ENCODE measurements at regions not wholly inside any gene's neighbourhood (a gene's known extent, or its start where the extent isn't known, plus 50 kb on each side); places are given as distances from the start of the nearest gene placed in this dataset.

DNA sequence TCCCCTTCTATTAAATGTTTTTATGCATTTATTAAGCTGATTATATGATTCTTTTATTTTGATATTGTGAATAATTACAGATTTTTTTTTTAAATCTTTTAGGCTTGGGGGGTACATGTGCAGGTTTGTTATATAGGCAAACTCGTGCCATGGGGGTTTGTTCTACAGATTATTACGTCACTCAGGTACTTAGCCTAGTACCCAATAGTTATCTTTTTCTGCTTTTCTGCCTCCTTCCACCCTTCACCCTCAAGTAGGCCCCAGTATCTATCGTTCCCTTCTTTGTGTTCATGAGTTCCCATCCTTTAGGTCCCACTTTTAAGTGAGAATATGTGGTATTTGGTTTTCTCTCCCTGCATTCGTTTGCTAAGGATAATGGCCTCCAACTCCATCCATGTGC lies 92.2 kb upstream of the CWC22 start:
- DNase-seq (ENCODE audit: insufficient read length) (no peak), FAIRE-seq (no peak)
- no peak for TF ChIP-seq POLR2AphosphoS5 (IDR thresholded peaks at IDR 0.05; ENCODE audit: low read depth, low read length)
- TF ChIP-seq POLR2A (IDR thresholded peaks at IDR 0.05; ENCODE audit: low read depth, low read length), result no peak
- no peak for TF ChIP-seq TAF1 (IDR thresholded peaks at IDR 0.05; ENCODE audit: borderline replicate concordance, low read depth, low read length)

DNA sequence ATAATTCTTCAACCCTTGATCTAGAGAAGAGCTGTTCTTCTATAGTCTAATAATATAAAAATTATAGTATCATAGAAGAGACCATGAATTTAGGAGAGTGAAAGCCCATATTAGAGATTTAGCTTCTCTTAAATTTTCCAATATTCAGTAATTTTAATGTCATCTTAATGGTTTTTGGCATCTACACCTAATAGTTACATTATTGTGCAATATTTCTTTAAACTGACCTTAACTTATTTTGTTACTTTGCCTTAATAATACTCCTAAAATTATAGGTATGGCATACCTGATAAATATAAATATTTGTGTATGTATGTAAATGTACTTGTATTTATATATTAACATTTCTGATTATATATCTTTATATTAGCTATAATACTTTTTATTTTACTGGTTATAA lies 78.0 kb upstream of the CWC22 start:
- DNase-seq (ENCODE audit: insufficient read length), result no peak
- TF ChIP-seq POLR2A (IDR thresholded peaks at IDR 0.05; ENCODE audit: low read depth, low read length) (no peak), TAF1 (IDR thresholded peaks at IDR 0.05; ENCODE audit: borderline replicate concordance, low read depth, low read length) (no peak), POLR2AphosphoS5 (IDR thresholded peaks at IDR 0.05; ENCODE audit: low read depth, low read length) (no peak)
- FAIRE-seq, result no peak

DNA sequence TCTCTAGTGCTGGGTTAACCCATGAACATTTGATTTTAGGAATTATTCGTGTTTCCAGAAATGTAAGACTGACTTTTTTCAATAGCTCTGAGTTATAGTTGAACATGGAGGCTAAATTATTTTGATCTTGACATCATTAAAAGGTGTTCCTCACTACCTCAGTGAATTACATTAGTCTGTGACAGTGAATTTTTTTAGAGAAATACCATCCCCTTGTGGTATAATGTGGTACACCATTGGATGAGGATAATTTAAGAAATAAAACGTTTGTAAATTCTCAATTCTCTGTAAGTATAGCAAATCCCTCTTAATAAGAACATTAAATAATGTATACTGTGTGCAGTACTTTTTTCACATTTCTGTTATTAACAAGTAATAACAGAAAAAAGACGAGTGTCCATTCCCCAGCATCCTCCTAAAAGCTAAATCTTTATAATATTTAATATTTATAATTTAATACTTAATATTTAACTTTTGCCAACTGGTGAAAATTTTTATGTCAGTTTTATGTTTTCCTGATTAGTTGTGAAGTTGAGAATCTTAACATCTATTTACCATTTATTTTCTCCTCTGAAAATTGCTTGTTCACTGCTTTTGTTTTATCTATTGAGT lies 70.3 kb upstream of the CWC22 start:
- FAIRE-seq (no peak), DNase-seq (ENCODE audit: insufficient read length) (no peak)
- TF ChIP-seq TAF1 (IDR thresholded peaks at IDR 0.05; ENCODE audit: borderline replicate concordance, low read depth, low read length), result no peak
- TF ChIP-seq POLR2AphosphoS5 (IDR thresholded peaks at IDR 0.05; ENCODE audit: low read depth, low read length), result no peak
- no peak for TF ChIP-seq POLR2A (IDR thresholded peaks at IDR 0.05; ENCODE audit: low read depth, low read length)

DNA sequence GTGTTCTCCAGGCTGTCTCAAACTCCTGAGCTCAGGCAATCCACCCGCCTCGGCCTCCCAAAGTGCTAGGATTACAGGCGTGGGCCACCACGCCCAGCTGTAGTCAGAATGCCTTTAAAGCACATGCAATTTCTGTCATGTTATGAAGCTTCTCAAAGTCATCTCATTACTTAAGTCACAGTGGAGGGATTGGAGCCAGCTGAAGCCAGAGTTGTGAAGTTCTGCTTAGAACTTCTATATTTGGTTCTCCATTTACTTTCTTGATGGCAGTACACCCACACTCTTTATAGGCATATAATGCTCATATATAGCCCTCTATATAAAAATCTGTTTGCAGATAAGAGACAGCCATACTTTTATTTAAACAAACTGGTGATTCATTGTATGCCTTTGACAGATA lies 68.8 kb upstream of the CWC22 start:
- no peak for DNase-seq (ENCODE audit: insufficient read length)
- TF ChIP-seq POLR2AphosphoS5 (IDR thresholded peaks at IDR 0.05; ENCODE audit: low read depth, low read length), result no peak
- TF ChIP-seq POLR2A (IDR thresholded peaks at IDR 0.05; ENCODE audit: low read depth, low read length), result no peak
- no peak for TF ChIP-seq TAF1 (IDR thresholded peaks at IDR 0.05; ENCODE audit: borderline replicate concordance, low read depth, low read length)
- FAIRE-seq, result no peak

DNA sequence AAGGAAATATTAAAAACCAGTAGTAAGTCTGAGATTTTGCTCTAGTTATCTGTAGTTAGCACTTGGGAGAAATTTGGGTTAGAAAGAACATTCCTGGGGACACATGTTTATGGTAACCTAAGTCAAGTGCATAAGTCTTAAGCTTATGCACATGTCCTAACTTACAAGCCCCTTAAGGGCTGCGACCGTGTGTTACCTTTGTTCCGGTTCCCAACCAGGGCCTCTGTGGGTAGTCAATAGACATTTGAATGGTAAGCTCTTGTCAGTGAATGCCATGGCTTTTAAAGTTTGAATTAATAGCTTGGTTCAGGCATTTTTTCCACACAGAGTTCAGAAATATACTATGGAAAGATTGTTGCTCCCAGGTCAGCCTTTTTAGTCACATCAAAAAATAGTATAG lies 64.7 kb upstream of the CWC22 start:
- TF ChIP-seq POLR2A (IDR thresholded peaks at IDR 0.05; ENCODE audit: low read depth, low read length), result no peak
- TF ChIP-seq POLR2AphosphoS5 (IDR thresholded peaks at IDR 0.05; ENCODE audit: low read depth, low read length), result no peak
- TF ChIP-seq TAF1 (IDR thresholded peaks at IDR 0.05; ENCODE audit: borderline replicate concordance, low read depth, low read length), result no peak
- FAIRE-seq, result no peak
- no peak for DNase-seq (ENCODE audit: insufficient read length)

DNA sequence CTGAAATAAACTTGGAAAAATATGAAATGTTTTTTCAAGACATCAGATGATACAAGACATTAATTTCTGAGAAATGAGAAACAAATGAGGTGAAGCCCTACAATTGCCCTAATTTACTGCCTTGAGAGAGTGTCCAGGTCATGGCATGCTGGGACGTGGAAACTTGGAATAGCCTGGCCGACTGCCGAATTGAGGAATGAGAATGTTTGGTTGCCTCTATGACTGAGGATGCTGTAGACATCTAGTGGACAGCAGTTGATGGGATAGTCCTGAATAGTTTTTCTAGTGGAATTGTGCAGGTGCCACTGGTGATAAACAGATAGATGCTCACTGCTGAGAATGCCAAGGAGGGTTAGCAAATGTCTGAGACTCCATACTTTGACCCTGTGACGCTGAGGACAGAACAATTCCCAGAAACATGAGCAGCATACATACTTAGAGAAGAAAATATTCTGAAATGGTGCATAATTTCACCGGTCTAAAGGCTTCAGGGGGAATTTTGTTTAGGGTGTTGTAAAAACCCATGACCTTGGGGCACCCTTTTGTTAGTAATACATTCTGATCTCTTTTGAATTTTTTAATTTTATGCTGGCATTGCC lies 56.5 kb upstream of the CWC22 start:
- no peak for TF ChIP-seq TAF1 (IDR thresholded peaks at IDR 0.05; ENCODE audit: borderline replicate concordance, low read depth, low read length)
- TF ChIP-seq POLR2A (IDR thresholded peaks at IDR 0.05; ENCODE audit: low read depth, low read length), result no peak
- no peak for TF ChIP-seq POLR2AphosphoS5 (IDR thresholded peaks at IDR 0.05; ENCODE audit: low read depth, low read length)
- DNase-seq (ENCODE audit: insufficient read length) (no peak), FAIRE-seq (no peak)

DNA sequence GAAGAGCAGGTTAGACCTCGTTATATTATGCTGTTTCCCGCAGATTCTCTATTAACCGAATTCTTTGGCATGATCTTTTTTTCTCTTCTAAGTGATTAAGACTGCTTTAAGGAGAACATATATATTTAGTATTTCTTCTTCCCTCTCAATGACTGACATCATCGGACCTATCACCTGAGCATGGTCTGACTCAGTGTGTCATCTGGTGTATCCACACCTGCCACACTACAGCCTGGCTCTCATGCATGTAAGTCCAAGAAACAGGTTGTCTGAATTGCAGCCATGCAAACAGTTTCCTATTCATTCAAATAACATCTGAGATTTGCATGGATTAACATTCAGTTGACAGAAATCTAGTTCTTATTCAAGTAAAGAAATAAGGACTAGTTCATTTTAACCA lies 55.1 kb upstream of the CWC22 start:
- TF ChIP-seq POLR2AphosphoS5 (IDR thresholded peaks at IDR 0.05; ENCODE audit: low read depth, low read length) (no peak), TAF1 (IDR thresholded peaks at IDR 0.05; ENCODE audit: borderline replicate concordance, low read depth, low read length) (no peak), POLR2A (IDR thresholded peaks at IDR 0.05; ENCODE audit: low read depth, low read length) (no peak)
- FAIRE-seq, result no peak

DNA sequence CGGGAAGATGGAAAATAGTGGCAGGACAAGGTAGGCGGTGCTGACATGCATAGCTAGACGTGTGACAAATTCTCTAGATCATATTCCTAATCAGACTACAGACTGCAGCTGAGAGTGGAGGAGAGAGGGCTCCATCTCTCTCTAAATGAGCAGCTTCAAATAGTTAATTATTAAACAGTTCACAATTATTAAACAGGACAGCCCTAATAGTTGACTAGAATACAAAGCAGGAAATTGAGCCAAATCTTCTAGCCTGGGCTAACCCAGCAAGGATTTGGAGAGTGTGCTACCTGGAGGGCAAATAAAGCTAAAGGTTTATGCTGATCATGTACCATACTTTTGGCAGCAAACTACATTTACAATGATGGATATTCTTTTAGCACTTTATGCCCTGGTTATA lies 54.4 kb upstream of the CWC22 start:
- no peak for DNase-seq (ENCODE audit: insufficient read length)
- TF ChIP-seq POLR2A (IDR thresholded peaks at IDR 0.05; ENCODE audit: low read depth, low read length) (no peak), TAF1 (IDR thresholded peaks at IDR 0.05; ENCODE audit: borderline replicate concordance, low read depth, low read length) (no peak), POLR2AphosphoS5 (IDR thresholded peaks at IDR 0.05; ENCODE audit: low read depth, low read length) (no peak)
- no peak for FAIRE-seq

More for the DNA sequence above, 55.1 kb upstream of the CWC22 start:
- no peak for DNase-seq (ENCODE audit: insufficient read length)

DNA sequence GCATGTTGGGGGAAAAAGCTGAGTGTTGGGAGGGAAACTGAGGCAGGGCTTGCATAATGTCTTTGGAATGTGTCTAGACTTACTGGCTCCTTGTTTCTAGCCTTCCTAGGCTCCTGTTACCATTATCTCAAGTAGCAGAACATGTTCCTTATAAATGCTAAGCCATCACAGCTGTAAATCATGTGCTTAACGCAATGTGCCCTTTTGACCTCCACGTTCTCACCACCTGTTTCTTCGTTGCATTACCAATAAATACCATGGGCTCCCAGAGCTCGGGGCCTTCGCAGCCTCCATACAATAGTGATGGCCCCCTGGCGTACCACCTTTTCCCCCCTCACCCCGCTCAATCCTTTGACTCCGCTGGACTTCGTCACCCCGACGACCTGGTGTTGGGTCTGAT lies 54.0 kb upstream of the CWC22 start:
- FAIRE-seq, result no peak
- TF ChIP-seq TAF1 (IDR thresholded peaks at IDR 0.05; ENCODE audit: borderline replicate concordance, low read depth, low read length) (no peak), POLR2A (IDR thresholded peaks at IDR 0.05; ENCODE audit: low read depth, low read length) (no peak), POLR2AphosphoS5 (IDR thresholded peaks at IDR 0.05; ENCODE audit: low read depth, low read length) (no peak)
- DNase-seq (ENCODE audit: insufficient read length), result no peak

DNA sequence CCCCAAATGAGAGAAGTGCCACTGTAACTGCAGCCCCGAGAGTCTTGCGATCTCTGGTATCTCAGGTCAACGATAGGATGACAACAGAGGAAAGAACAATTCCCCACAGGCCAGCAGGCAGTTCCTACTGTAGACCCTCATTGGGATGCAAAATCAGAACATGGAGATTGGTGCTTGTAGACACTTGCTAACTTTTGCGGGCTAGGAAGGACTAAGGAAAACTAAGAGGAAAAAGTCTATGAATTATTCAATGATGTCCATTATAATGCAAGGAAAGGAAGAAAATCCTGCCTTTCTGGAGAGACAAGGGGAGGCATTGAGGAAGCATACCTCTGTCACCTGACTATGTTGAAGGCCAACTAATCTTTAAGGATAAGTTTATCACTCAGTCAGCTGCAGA lies 51.9 kb upstream of the CWC22 start:
- TF ChIP-seq TAF1 (IDR thresholded peaks at IDR 0.05; ENCODE audit: borderline replicate concordance, low read depth, low read length) (no peak), POLR2A (IDR thresholded peaks at IDR 0.05; ENCODE audit: low read depth, low read length) (no peak), POLR2AphosphoS5 (IDR thresholded peaks at IDR 0.05; ENCODE audit: low read depth, low read length) (no peak)
- DNase-seq (ENCODE audit: insufficient read length), result no peak

DNA sequence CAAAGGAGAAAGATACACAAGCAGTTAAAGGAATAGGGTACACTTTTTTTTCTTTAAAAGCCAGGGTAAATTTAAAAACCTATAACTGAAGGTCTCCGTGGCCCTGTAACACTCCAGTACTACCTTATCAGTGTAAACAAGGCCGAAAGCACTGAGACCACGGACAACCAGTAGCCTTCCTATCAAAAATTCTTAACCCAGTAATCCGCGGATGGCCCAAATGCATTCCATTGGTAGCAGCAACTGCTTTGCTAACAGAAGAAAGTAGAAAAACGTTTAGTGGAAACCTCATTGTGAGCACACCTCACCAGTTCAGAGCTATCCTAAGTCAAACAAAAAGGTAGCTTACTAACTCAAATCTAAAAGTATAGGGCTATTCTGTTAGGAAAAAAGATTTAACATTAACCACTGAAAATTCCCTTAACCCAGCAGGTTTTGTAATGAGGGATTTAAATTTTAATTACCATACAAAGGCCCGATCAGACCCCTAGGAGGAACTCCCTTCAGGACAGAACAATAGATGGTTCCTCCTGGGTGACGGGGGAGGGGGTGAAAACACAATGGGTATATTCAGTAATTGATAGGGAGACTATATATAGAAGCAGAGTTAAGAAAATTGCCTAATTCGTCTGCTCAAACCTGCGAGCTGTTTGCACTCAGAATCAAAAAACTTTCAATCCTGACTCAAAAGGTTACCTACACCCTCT lies 50.8 kb upstream of the CWC22 start:
- DNase-seq (ENCODE audit: insufficient read length) (no peak), FAIRE-seq (no peak)
- no peak for TF ChIP-seq POLR2AphosphoS5 (IDR thresholded peaks at IDR 0.05; ENCODE audit: low read depth, low read length)
- no peak for TF ChIP-seq POLR2A (IDR thresholded peaks at IDR 0.05; ENCODE audit: low read depth, low read length)
- no peak for TF ChIP-seq TAF1 (IDR thresholded peaks at IDR 0.05; ENCODE audit: borderline replicate concordance, low read depth, low read length)

More for the DNA sequence above, 51.9 kb upstream of the CWC22 start:
- FAIRE-seq, result no peak
